HS-5 (cell line): ENCODE measurements at regions not wholly inside any gene's neighbourhood (a gene's known extent, or its start where the extent isn't known, plus 50 kb on each side); places are given as distances from the start of the nearest gene placed in this dataset.

Experiments
- DNase-seq: peaks from one replicate; pipeline ENCODE4 v3.0.0-alpha.2; 2012; ENCODE audit warnings: low read depth

DNA sequence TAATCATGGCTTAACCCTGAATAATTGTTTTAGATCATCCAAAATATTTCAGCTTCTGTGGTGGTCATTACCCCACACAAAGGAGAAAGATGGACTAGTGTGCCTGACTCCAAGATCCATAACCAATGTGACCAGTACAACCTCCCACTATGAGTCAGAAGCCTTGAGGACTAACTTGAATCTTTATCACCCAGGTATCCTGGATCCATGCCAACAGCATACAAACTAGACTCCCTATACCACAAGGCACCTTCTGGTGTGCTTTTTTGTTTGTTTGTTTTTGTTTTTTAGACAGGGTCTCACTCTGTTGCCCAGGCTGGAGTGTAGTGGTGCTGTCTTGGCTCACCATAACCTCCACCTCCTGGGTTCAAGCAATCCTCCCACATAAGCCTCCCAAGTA, 317.7 kb downstream of the VPS13C start:
- DNase-seq = no peak

DNA sequence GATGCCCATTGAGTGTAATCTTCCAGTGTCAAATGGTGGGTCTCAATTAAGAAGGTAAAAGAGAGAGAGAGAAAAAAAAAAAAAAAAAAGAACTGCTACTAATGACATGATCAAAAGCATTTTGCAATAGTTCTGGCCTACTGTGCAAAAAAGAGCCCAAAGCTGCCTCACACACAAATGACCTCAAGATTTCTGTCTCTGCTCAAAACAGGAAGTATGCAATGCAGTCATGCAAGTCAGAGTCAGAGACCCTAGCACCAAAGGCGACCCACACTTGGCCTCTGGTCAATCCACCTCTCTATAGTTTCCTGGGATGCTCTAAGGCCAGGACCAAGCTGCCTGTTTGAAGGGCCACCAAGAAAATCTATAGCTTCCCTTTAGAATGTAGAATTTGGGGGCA, 323.5 kb downstream of the VPS13C start:
- no peak for DNase-seq

DNA sequence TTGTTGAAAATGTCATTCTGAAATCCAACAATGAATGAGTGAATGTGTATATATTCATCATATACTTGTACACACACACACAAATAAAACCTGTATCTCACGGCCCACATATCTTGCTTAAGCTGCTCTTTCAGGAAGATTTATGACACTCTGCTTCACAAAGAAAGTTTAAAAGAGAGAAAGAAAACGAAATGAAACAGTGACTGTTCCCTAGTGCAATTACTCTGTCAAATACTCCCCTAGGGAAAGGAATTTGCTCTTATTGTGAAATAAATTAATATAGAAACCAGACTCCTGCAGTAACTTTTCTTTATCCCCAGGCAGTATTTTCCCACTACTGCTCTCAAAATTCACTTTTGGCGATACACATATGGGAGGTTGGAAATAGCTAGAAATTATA, 329.1 kb downstream of the VPS13C start:
- DNase-seq = no peak

DNA sequence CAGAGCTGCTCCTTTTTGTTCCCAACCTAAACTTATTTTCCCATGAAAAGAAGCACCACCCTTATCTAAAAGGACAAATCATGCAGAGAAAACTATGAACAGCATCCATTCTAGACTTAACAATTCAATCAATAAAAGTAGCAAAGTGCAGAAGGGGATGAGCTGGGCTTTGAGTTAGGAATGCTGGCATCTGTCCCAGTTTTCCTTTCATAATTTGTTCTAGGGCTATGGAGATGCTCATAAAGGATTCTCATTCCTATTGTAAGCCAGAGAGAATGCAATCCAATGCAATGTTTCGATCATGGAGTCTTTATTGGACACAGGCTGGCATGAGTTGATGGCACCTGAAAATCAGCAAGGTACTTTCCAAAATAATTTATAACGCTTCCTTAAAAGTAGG, 330.6 kb downstream of the VPS13C start:
- DNase-seq = no peak

DNA sequence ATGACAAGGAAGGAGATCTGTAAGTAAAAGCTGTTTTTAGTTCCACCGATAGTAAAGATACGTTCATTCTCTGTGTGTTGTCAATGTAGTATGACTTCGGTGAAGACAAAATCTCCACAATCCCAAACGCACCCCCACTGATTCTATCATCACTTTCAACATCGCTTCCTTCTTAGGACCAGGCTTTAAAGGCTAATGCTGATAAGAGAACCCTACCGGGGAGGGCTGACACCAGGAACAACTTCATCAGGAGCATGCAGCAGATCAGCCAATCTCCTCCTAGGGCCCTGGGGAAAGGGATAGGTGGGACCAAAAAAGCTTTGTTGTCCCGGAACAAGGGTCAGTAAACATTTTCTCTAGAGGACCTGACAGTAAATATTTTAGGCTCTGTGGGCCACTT, 334.1 kb downstream of the VPS13C start:
- DNase-seq = no peak

DNA sequence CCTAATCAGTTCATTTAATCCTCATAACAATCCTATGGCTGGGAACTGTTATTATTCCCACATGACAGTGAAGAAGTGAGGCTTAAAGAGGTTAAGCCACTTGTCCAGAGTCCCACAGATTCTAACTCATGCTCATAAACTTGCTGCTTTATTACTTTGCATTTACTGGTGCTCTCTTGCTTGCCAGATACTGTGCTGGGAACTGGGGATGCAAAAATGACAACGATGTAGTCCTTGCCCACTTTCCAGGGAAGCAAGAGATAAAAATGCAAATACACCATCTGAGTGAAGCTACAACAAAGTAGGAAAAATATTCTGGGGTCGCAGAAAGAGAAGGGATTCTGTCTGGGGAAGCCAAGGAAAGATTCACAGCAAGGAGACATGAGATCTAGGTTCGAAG, 335.0 kb downstream of the VPS13C start:
- DNase-seq = no peak

DNA sequence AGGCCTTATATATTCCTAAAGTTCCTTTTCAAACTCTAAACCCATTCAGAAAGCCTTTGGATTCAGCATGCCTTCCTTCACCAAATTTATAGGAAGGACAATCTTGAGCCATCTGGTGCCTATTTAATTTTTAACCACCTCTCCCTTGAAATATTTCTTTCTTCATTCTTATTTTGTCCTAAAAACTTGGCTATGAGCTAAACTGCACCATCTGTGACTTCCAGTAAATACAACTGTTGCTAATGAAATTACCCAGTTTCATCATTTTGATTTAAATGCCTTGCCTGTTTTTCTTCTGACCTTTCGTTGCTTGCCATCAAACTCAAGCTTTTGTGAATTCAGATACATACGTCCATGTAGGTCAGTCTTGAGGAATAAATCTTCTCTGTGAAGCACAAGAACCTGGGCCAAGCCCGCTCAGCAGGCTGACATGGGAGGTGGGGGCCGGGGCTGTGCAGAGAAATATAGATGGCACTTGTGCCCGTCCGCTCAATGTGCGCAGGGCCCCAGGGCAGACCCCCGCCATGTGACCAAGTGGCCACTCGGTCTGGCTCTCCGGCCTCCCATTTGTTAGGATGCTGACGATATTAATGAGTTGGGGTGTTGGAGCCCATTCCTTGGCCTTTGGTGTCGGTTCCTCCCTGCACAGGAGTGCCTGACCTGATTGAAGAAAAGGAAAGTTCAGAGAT, 335.9 kb downstream of the VPS13C start:
- no peak for DNase-seq

DNA sequence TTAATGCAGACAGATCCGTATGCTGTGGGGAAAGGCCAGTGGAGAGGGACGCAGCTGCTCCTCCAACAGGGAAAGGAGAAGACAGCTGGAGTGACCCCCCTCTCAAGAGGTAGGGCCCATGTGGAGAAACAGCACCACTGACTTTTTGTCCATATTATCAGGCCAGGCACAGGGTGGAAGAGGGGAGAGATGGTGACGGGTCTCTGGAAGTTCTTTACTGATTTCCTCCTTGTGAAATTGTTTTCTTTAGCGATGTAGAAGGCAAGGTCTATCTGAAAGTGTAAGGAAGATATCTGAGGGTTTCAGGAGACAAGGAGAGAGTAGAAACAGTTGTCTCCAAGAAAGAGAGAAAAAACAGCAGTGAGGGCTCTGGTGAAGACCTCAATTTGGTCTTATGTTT, 338.8 kb downstream of the VPS13C start:
- no peak for DNase-seq

DNA sequence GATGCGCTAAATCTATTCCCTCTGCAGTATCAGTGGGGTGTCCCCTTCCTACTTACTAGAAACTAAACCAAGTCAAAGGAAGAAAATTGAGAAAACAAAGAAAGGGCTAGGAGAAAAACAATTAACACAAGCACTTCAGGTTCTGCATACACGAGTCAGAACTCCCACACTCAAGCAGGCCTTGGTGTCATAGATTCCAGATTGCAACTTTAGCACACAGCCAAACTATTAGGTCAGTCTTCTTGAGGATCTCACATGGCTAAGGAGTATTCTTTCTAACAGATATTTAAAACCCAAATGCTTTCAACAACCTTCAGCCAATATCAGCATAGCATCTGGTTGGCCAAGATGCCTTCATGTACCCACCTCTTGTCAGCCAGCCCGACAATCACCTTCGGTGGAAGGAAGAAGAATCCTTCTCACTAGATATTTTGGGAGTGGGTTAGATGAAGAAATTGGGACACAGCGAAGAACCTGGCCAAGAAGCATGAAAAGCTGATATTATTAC, 340.0 kb downstream of the VPS13C start:
- no peak for DNase-seq

DNA sequence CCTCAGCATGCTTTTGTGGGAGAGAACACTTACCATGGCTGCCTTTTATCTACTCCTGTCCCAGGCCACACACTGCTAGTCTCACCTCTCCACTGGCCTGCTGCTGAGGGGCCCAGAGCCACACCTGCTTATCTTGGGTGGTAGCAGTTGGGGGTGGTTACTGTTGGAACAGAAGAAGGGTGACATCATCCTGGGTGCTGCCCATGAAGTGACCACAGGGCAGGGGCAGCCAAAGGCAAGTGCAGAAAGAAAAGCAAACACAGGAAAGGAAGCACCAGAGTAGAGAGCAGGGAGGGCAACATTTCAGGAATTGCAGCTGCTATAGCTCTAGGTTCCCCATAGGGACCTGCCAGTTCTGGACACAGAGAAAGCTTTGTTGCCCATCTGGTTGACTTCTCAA, 345.2 kb downstream of the VPS13C start:
- no peak for DNase-seq

DNA sequence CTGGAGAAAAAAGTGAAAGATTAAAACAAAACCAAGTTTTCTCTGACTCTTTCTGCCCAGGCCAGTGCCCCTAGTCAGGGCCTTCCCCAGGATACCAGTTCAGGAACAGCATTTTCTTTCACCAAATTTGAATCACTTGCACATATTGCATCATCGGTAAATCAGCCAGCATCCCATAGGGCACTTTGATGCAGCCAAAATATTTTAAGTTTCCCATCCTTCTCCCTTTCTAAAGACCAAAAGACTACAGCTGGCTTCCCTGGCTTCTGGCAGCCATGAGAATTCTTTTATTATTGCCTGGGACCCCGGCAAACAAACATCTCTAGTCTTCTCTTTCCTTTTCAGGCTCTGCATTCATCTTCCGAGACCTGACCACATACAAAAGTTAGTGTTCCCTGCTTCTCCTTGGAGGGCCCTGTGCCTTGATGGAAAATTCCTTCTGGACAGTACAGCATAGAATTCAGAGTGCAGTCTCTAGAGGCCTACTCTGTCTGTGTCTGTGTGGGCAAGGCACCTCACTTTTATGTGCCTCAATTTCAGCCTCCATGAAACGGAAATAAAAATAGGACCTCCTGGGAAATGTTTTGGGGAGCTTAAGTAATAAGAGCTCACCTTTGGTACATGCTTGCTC, 348.0 kb downstream of the VPS13C start:
- no peak for DNase-seq

DNA sequence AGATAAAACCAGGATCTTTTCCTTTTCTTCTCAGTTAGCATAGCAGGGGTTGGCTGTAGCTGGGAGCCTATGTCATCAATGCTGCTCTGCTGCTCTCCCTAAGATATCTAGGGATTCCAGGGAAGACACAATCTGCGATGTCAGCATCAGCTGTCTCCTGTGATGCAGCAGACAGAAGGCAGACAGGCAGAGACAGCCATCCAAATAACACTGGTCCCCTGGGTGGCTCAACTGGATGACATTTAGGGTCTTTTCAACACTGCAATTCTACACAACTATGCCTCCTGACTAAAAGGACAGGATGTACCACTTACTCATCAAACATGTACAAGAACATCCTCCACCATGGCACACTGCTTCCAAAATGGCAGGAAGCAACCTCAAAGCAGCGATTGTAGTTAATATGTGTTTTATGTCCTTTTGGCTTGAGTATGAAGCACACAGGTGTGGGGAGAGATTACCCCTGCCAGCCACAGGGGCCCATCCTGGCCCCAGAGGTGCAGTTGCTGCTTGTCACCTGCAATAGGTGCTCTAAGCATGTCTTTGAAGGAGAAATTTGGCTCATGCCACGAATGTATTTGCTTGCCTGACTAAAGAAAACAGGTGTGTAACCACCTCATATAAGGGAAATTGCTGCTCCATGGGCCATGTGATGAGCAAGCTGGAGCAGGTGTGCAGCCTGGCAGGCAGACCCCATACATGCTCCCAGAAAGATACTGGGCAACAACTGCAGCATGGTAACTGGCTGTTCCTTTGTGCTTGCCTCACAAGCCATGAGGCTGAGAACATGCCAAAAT, 357.8 kb downstream of the VPS13C start:
- no peak for DNase-seq

DNA sequence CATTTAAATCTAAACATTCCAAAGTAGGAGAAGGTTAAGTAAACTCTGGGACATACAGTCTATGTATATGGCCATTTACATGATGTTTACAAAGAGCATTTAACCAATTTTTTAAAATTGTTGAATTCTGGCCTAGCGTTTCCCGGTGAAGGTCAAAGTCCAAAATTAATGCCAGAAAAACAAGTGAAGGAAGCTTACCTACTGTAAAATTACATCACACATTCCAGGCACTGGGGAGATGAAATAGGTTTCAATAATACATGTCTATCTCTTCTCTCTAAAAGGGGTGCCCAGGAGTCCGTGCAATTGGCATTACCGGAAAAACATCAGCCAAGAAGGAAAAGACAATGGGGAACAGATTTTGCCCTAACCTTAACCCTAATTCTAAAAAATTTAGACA, 358.8 kb downstream of the VPS13C start:
- DNase-seq = no peak

DNA sequence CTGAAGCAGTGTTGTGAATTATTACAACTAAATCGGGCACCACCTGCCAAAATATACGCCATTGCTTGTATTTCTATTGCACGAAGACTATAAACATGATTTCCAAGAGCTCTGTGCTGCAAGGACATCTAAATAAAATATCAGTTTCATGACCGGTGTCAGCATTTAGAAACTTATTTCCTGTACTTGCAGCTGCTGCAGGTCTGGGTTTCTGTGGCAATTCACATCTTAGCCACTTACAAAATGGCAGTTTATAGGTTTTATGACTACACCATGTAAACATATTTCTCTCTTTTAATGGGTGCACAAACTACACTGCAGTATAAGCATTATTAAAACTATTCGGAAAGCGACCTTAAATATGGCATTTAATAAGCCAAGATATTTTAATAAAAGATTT, 359.4 kb downstream of the VPS13C start:
- DNase-seq = no peak

DNA sequence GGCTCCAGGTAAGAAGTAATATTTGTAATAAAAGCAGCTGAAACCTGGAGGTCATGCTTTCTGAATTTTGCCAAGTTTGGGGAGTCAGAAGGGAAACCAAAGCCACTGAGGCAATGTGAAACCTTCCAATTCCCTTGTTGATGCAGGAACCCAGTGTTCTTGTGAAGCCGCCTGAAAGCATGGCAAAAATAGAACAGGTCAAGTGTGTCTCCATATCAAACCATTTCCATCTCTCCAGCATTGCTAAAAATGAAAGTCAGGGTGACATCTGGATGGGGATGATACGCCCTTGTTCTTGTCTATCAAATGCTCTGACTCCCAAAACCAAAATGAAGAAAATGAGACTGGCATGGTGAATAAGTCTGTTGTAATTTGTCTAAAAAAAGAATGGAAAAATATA, 362.5 kb downstream of the VPS13C start:
- DNase-seq = no peak

DNA sequence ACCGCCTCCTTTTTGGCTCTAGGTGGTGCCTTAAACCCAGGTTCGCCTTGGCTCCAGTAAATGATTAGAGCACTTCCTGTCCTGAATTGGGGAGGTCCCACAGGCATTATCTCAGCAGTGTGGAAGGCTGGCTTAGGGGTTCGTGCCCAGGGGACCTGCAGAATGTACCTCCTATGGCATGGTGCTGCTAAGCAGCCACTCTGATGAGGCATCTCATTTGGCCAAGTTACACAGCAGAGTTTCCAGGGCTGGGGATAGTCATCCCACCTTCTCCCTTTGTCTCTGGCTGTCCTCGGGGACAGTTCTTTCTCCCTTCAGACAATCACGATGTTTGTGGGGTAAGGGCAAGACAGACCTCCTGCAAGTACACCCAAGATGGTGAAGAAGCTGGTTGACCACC, 371.2 kb downstream of the VPS13C start:
- no peak for DNase-seq

DNA sequence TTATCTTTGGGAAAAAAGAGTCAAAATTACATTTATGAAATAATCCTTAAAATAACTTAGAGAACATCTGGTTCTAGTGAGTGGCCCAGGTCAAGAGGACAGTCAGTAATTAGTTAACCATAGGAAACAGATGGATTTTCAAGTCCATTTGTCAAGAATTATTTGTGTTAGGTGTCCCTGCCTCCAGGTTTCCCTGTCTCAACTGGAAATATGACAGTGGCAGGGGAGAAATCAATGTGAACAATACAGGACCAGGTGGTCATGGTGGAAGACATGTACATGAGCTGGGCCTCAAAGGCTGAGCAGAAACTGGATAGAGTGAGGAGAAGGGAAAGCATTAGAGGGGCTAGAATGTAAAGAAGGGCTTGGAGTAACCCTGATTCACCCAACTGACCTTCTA, 372.6 kb downstream of the VPS13C start:
- no peak for DNase-seq

DNA sequence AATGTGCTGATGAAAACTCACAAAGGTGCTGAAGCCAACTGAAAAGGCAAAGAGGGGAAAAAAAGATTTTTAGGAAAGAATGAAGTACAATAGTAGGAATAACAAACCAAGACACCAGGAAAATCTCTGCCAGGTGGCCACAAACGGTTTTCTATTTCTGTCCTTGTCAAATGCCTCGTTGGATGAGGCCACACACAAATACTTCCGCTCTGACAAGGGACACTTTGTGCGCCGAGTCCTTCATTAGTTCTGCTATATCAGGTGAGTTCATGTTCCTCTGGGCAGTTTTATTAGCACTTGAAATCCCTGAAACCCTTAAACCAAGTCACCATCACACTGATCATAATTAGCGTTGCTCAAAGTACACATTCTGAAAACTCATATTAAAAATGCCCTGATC, 373.1 kb downstream of the VPS13C start:
- DNase-seq = no peak

DNA sequence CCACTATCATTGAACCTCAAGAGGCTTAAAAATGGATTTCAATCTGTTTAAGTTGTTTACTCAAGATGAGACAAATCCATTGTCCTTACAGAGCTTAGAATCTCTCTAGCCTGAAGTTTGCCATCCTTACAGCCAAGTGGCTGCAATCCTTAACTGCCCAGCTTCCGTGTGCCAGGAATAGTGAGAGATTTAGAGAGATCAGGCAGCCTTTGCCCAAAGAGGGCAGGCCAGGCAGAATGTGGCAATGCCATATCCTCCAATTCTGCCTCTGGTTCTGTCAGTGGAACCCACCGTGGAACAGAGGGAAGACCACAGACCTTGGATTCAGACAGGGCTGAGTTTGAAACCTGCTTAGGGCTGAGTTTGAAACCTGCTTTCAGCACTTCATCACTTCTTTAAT, 374.3 kb downstream of the VPS13C start:
- no peak for DNase-seq

DNA sequence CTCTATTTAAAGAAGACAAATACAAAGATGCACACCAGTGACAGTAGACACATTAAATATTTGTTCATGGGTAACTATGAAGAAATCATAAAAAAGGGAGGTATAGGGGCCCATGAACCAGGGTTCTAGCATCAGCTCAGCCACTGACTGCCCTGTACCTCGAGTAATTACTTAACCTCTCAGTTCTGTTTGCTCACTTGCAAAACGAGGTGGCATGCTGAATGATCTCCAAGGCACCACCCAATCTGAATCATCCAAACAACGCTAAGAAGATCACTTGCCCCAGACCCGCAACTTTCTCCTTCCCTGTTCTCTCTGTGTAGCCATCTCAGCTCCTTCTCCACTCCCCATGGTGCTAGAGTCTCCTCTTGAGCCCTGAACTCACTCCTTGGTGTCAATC, 374.7 kb downstream of the VPS13C start:
- DNase-seq = no peak

DNA sequence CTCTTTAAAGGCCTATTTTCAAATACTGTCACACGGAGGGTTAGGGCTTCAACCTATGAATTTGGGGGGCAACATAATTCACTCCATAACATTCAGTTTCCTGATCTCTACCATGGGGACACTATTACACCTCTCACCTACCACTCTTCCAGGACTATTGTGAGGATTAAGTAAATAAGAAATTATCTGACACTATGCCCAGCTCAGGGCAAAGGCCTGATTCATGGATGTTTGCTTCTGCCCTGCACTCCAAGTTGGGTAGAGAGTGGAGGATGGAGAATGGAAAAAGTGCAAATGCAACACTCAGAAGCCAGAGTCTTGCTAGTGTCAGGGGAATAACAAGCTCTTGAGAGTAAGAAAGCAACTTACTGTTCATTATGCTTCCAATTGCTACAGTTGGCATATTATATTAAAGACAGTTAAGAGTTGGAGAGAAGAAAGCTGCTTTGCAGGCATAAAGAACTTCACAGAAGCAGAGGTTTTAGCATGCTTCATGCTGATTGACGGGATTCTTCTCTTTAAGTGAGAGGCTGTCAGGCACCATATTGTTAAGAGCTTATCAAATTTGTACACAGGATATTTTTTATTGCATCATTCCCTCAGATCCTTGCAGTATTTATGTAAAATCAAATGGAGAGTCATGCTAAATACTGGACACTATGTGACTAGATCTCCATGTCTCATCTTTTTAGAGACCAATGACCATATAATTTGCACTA, 375.3 kb downstream of the VPS13C start:
- DNase-seq = no peak

DNA sequence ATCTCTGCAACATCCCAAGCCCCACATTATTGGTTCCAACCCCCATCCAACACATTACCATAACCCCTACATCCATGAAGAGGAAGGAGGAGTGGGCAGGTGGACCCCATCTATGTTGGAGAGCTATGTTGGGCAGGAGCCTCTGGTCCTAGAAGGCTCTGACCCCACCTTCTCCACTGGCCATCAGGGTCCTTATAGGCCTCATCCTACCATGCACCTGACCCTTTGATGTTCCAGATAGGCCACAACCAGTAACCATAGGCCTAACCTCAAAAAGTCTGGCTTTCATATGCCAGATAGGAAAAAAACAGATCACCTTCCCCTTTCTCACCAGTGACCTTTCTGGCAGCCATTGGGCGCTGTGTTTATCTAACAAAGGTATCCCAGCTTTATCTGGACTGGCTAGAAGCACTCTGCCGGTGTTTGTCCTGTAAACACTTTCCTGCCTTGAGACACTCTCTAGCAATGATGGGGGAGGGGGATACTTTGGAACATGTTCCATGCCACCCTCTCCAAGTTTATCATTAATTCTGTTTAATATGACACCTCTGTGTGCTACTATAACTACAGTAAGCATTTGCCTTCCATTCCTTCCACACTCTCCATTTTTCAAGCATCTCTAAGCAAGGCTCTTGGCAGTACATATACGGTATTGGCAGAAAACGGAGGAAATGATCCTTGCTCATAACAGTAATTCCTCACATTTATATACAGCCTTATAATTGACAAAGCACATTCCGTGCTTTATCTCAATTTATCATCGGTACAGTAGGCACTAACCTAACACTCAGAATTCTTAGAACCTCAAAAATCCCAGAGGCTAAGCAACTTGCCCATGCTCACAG, 377.1 kb downstream of the VPS13C start:
- no peak for DNase-seq
